Thyroid gland (tissue), 4 donors: ENCODE measurements at regions not wholly inside any gene's neighbourhood (a gene's known extent, or its start where the extent isn't known, plus 50 kb on each side); places are given as distances from the start of the nearest gene placed in this dataset.

Experiments
- CTCF ChIP-seq, 6 experiments: fragments of 200-600 bp in 3 of 6; fragments of 450-650 bp in 3 of 6; sonication (generic) in 3 of 6; IDR thresholded peaks; one replicate each; pipeline ENCODE4 v1.5.1; 2016 to 2019; ENCODE audit warnings: antibody characterized with exemption in 6 of 6, mild to moderate bottlenecking in 2 of 6, inconsistent platforms in 1 of 6, moderate library complexity in 1 of 6
- POLR2A ChIP-seq, 2 donors: fragments of 450-650 bp; IDR thresholded peaks; one replicate each; pipeline ENCODE4 v1.6.1; 2017; ENCODE audit warnings: antibody characterized with exemption in 2 of 2, mild to moderate bottlenecking in 2 of 2, moderate library complexity in 1 of 2

GRCh38 chr16:73116576-73116975 is 68.6 kb upstream of the ZFHX3 start:
- TF ChIP-seq CTCF (IDR thresholded peaks at IDR 0.05) (no peak), POLR2A (IDR thresholded peaks at IDR 0.05) (no peak)
